BE2C (cell line): ENCODE measurements at regions not wholly inside any gene's neighbourhood (a gene's known extent, or its start where the extent isn't known, plus 50 kb on each side); places are given as distances from the start of the nearest gene placed in this dataset.

Experiments used
- DNase-seq: peaks from one replicate; pipeline ENCODE4 v3.0.0-alpha.2; 2020
- H3K27me3 ChIP-seq: fragments of 250-450 bp; sonication (Bioruptor Pico); 2 replicates; pipeline ENCODE4 v1.5.1; 2020; ENCODE audit warnings: mild to moderate bottlenecking
- H3K36me3 ChIP-seq: fragments of 250-450 bp; sonication (Bioruptor Pico); 2 replicates; pipeline ENCODE4 v1.5.1; 2020; ENCODE audit warnings: mild to moderate bottlenecking
- H3K4me1 ChIP-seq: fragments of 250-450 bp; sonication (Bioruptor Pico); 2 replicates; pipeline ENCODE4 v1.5.1; 2020
- H3K4me3 ChIP-seq: 2 replicates; pipeline ENCODE4 v1.5.1; 2011; ENCODE audit warnings: low read depth, low read length
- H3K9me3 ChIP-seq: fragments of 250-450 bp; sonication (Bioruptor Pico); 2 replicates; pipeline ENCODE4 v1.5.1; 2020
- CTCF ChIP-seq: IDR thresholded peaks from 2 replicates; pipeline ENCODE4 v1.5.1; 2012; ENCODE audit warnings: mild to moderate bottlenecking, low read depth, low read length

- no peak for TF ChIP-seq CTCF
- no peak for DNase-seq
- Histone ChIP-seq H3K4me3 (no peak overlapping the region), H3K36me3 (no peaks in the 10 kb centered on the region), H3K9me3 (no peaks in the 10 kb centered on the region), H3K27me3 (no peaks in the 10 kb centered on the region), H3K4me1 (peaks cover 3% of the 10 kb centered on the region; the same call in 1 of the 2 replicates)
Observed at GRCh38 chr15:94177112-94177511, 54.2 kb upstream of the MCTP2 start.

- no peaks in the 10 kb centered on the region for H3K9me3 ChIP-seq
- no peaks in the 10 kb centered on the region for H3K36me3 ChIP-seq
- no peak for TF ChIP-seq CTCF
- H3K27me3 ChIP-seq: no peaks in the 10 kb centered on the region
- no peak overlapping the region for H3K4me3 ChIP-seq
- DNase-seq: no peak
- H3K4me1 ChIP-seq: peaks cover 3% of the 10 kb centered on the region; the same call in 1 of the 2 replicates
Observed at GRCh38 chr15:94175420-94175819, 55.9 kb upstream of the MCTP2 start.

GRCh38 chr15:94174399-94174802, 57.0 kb upstream of the MCTP2 start:
- Histone ChIP-seq H3K9me3 (no peaks in the 10 kb centered on the region), H3K36me3 (no peaks in the 10 kb centered on the region), H3K4me3 (no peak overlapping the region), H3K4me1 (peaks cover 3% of the 10 kb centered on the region; the same call in 1 of the 2 replicates), H3K27me3 (no peaks in the 10 kb centered on the region; the same call in 1 of the 2 replicates)
- no peak for DNase-seq
- no peak for TF ChIP-seq CTCF

GRCh38 chr15:94168250-94168649, 63.1 kb upstream of the MCTP2 start:
- H3K4me1 ChIP-seq: no peaks in the 10 kb centered on the region
- no peaks in the 10 kb centered on the region; the same call in 1 of the 2 replicates for H3K27me3 ChIP-seq
- peak; percentile 39 for TF ChIP-seq CTCF
- H3K4me3 ChIP-seq: no peak overlapping the region
- no peaks in the 10 kb centered on the region for H3K9me3 ChIP-seq
- no peak for DNase-seq
- H3K36me3 ChIP-seq: no peaks in the 10 kb centered on the region

- H3K36me3 ChIP-seq: no peaks in the 10 kb centered on the region
- TF ChIP-seq CTCF: no peak
- no peak for DNase-seq
Observed at GRCh38 chr15:94164971-94165370, 66.4 kb upstream of the MCTP2 start.

GRCh38 chr15:94164202-94164807, 67.1 kb upstream of the MCTP2 start:
- H3K4me3 ChIP-seq: no peak overlapping the region
- H3K27me3 ChIP-seq: no peaks in the 10 kb centered on the region
- peak; percentile 90 for TF ChIP-seq CTCF
- H3K4me1 ChIP-seq: no peaks in the 10 kb centered on the region
- DNase-seq: peak; percentile 67
- H3K9me3 ChIP-seq: no peaks in the 10 kb centered on the region
- H3K36me3 ChIP-seq: no peaks in the 10 kb centered on the region

More at GRCh38 chr15:94164971-94165370, 66.4 kb upstream of the MCTP2 start:
- H3K4me3 ChIP-seq: no peak overlapping the region
- no peaks in the 10 kb centered on the region for H3K4me1 ChIP-seq
- H3K27me3 ChIP-seq: no peaks in the 10 kb centered on the region; the same call in 1 of the 2 replicates
- no peaks in the 10 kb centered on the region for H3K9me3 ChIP-seq
